ENCODE measurements at regions not wholly inside any gene's neighbourhood (a gene's known extent, or its start where the extent isn't known, plus 50 kb on each side); places are given as distances from the start of the nearest gene placed in this dataset.

- TF ChIP-seq CTCF (conservative IDR thresholded peaks at IDR 0.05 in 1 of 2, IDR thresholded peaks at IDR 0.05 in 1 of 2; ENCODE audit: extremely low read depth in 1 of 2, insufficient read depth in 1 of 2, low read depth in 1 of 2, low read length in 2 of 2), result no peak
- TF ChIP-seq EZH2 (IDR thresholded peaks at IDR 0.05; ENCODE audit: borderline replicate concordance, low read length), result no peak
These were observed 1090.8 kb downstream of the BCL11B start for GRCh38 chr14:98181241-98181640.

Measured in mammary epithelial cell (primary cell).